VCaP (cell line): ENCODE measurements at regions not wholly inside any gene's neighbourhood (a gene's known extent, or its start where the extent isn't known, plus 50 kb on each side); places are given as distances from the start of the nearest gene placed in this dataset.

Experiments used
- H3K27ac ChIP-seq: fragments of 450-650 bp; 2 replicates; pipeline ENCODE4 v1.5.1; 2017
- CTCF ChIP-seq: fragments of 450-650 bp; conservative IDR thresholded peaks from 2 replicates; pipeline ENCODE4 v1.5.1; 2017; ENCODE audit warnings: mild to moderate bottlenecking, moderate library complexity

GRCh38 chr4:28730304-28730703 is 1869.7 kb downstream of the STIM2 start:
- no peak overlapping the region for H3K27ac ChIP-seq
- no peak for TF ChIP-seq CTCF

- TF ChIP-seq CTCF: no peak
- H3K27ac ChIP-seq: no peak overlapping the region
These were observed 1883.4 kb downstream of the STIM2 start for GRCh38 chr4:28744066-28744465.

- no peak overlapping the region for H3K27ac ChIP-seq
- TF ChIP-seq CTCF: no peak
These were observed 1893.7 kb downstream of the STIM2 start for GRCh38 chr4:28754376-28754775.

GRCh38 chr4:28755081-28755480 is 1894.4 kb downstream of the STIM2 start:
- H3K27ac ChIP-seq: no peak overlapping the region

GRCh38 chr4:28759064-28759463 is 1898.4 kb downstream of the STIM2 start:
- H3K27ac ChIP-seq: no peak overlapping the region
- no peak for TF ChIP-seq CTCF

More at GRCh38 chr4:28755081-28755480, 1894.4 kb downstream of the STIM2 start:
- no peak for TF ChIP-seq CTCF

- no peak overlapping the region for H3K27ac ChIP-seq
- TF ChIP-seq CTCF: no peak
These were observed 1899.4 kb downstream of the STIM2 start for GRCh38 chr4:28760003-28760402.

- no peak for TF ChIP-seq CTCF
These were observed 1911.4 kb downstream of the STIM2 start for GRCh38 chr4:28772066-28772465.

GRCh38 chr4:28772788-28773187 is 1912.1 kb downstream of the STIM2 start:
- no peak overlapping the region for H3K27ac ChIP-seq
- TF ChIP-seq CTCF: no peak

More at GRCh38 chr4:28772066-28772465, 1911.4 kb downstream of the STIM2 start:
- H3K27ac ChIP-seq: no peak overlapping the region
